HUES48 (cell line): ENCODE measurements at regions not wholly inside any gene's neighbourhood (a gene's known extent, or its start where the extent isn't known, plus 50 kb on each side); places are given as distances from the start of the nearest gene placed in this dataset.

Source experiments
- H3K27ac ChIP-seq: one replicate; pipeline ENCODE4 v1.7.0; 2013; ENCODE audit warnings: low read depth, low read length, inconsistent platforms
- H3K27me3 ChIP-seq: 2 replicates; pipeline ENCODE4 v1.6.1; 2013; ENCODE audit warnings: mild to moderate bottlenecking, low read length; ENCODE audit not compliant: control insufficient read depth, insufficient read depth
- H3K36me3 ChIP-seq: 2 replicates; pipeline ENCODE4 v1.6.1; 2013; ENCODE audit warnings: low read length; ENCODE audit not compliant: control insufficient read depth, insufficient read depth
- H3K4me1 ChIP-seq: 2 replicates; pipeline ENCODE4 v1.6.1; 2013; ENCODE audit warnings: mild to moderate bottlenecking, low read length; ENCODE audit not compliant: control insufficient read depth, insufficient read depth
- H3K4me3 ChIP-seq: 2 replicates; pipeline ENCODE4 v1.5.1; 2013; ENCODE audit warnings: mild to moderate bottlenecking, low read depth, low read length
- H3K9ac ChIP-seq: 2 replicates; pipeline ENCODE4 v1.6.1; 2013; ENCODE audit warnings: mild to moderate bottlenecking, low read depth, low read length, moderate library complexity
- H3K9me3 ChIP-seq: 2 replicates; pipeline ENCODE4 v1.6.1; 2013; ENCODE audit warnings: low read length; ENCODE audit not compliant: control insufficient read depth, insufficient read depth

DNA sequence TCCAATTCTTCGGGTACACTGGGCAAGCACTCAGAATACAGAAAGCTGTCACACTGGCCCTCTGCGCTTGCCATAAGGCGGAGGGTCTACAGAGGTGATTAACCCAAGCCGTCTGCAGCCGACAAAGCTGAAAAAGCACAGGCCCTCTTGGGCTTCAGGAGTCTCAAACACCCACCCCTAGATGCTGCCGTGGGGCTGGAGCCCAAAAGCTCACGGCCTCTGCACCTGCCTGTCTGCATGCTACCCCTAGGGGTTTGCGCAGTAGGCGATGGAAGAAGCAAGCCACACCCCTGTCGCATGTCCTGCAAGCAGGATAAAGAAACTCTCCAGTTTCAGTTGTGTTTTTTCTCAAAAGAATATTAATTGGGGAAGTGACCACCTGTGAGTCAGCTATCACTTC, 118.8 kb upstream of the PLEKHA5 start:
- Histone ChIP-seq H3K4me3 (no peak overlapping the region), H3K27ac (no peak overlapping the region), H3K9ac (no peak overlapping the region), H3K4me1 (peaks cover 41% of the 10 kb centered on the region), H3K36me3 (no peaks in the 10 kb centered on the region), H3K9me3 (no peaks in the 10 kb centered on the region), H3K27me3 (no peaks in the 10 kb centered on the region)

DNA sequence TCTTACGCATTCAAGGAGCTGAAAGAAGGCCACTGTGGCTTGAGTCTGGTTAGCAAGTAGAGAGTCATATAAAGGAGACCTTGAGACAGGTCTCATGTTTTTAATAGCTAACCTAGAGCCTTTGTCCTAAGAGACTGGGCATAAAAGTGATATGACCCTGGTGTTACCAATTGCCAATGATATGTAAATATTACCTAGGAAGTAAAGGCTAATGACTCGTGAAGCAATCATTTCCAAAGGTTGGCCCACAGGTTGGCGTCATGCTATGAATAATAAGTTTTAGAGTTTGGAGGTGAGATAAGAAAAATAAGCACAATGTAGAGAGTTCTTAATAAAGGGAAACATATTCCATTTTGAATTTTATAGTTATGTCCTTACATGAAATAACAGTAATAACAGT, 116.6 kb upstream of the PLEKHA5 start:
- peaks cover 21% of the 10 kb centered on the region; the same call in 1 of the 2 replicates for H3K4me1 ChIP-seq
- H3K9ac ChIP-seq = no peak overlapping the region
- no peaks in the 10 kb centered on the region for H3K36me3 ChIP-seq
- no peaks in the 10 kb centered on the region for H3K27me3 ChIP-seq
- H3K27ac ChIP-seq = no peak overlapping the region
- H3K9me3 ChIP-seq = no peaks in the 10 kb centered on the region
- H3K4me3 ChIP-seq = no peak overlapping the region

DNA sequence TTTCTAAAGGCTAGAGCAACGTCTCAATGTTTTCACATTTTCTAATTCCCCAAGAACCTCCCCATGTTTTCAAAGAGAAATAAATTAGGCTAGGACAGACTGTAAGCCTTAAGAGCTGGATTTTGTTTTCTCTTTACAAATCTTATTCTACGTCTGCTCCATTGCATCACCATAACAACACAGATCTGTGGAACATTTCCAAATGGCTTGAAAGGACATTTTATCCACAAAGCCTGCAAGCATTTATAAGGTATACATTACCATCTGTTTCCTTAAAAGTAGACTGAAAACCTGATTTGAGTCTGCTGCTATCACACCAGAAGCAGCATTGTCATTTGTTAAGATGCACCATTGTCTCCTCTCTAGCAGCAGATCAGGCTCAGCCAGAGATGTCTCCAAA, 115.3 kb upstream of the PLEKHA5 start:
- Histone ChIP-seq H3K4me1 (peaks cover 29% of the 10 kb centered on the region), H3K36me3 (no peaks in the 10 kb centered on the region), H3K9me3 (no peaks in the 10 kb centered on the region), H3K27me3 (no peaks in the 10 kb centered on the region), H3K4me3 (no peak overlapping the region), H3K9ac (no peak overlapping the region), H3K27ac (no peak overlapping the region)

GRCh38 chr12:19015285-19015684, 114.2 kb upstream of the PLEKHA5 start:
- peaks cover 23% of the 10 kb centered on the region for H3K4me1 ChIP-seq
- no peak overlapping the region for H3K4me3 ChIP-seq
- no peaks in the 10 kb centered on the region for H3K27me3 ChIP-seq
- H3K27ac ChIP-seq = no peak overlapping the region
- no peaks in the 10 kb centered on the region for H3K9me3 ChIP-seq
- no peak overlapping the region for H3K9ac ChIP-seq
- H3K36me3 ChIP-seq = no peaks in the 10 kb centered on the region

- H3K36me3 ChIP-seq = no peaks in the 10 kb centered on the region
- H3K9me3 ChIP-seq = no peaks in the 10 kb centered on the region
- no peak overlapping the region for H3K9ac ChIP-seq
- H3K27ac ChIP-seq = no peak overlapping the region
- H3K27me3 ChIP-seq = no peaks in the 10 kb centered on the region
- no peak overlapping the region for H3K4me3 ChIP-seq
- H3K4me1 ChIP-seq = peaks cover 16% of the 10 kb centered on the region
These were observed 111.1 kb upstream of the PLEKHA5 start for GRCh38 chr12:19018302-19018970.

DNA sequence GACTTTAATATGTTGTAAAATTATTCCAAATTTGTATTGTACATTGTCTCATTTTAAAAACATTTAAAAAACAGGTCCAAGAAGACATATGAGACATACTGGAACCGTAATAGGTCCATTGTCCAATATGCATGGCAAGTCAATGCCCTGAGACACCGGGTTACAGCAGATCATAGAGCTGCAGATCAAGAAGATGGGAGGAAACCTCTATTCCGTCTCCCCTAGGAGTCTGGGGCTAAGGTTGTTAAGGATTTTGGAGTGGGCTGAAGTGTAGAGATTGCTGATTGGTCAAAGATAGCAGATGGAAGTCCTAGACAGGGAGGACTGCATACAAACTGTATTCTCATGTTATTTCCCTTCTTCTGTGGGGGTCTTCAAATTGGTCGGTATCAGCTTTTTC, 108.3 kb upstream of the PLEKHA5 start:
- no peak overlapping the region for H3K4me3 ChIP-seq
- no peak overlapping the region for H3K9ac ChIP-seq
- H3K27me3 ChIP-seq = no peaks in the 10 kb centered on the region
- no peaks in the 10 kb centered on the region for H3K36me3 ChIP-seq
- H3K9me3 ChIP-seq = no peaks in the 10 kb centered on the region
- H3K27ac ChIP-seq = no peak overlapping the region
- H3K4me1 ChIP-seq = peaks cover 20% of the 10 kb centered on the region

- Histone ChIP-seq H3K9ac (no peak overlapping the region), H3K36me3 (no peaks in the 10 kb centered on the region), H3K9me3 (no peaks in the 10 kb centered on the region), H3K27ac (no peak overlapping the region), H3K4me3 (no peak overlapping the region), H3K4me1 (peaks cover 24% of the 10 kb centered on the region), H3K27me3 (no peaks in the 10 kb centered on the region)
These were observed 107.9 kb upstream of the PLEKHA5 start for GRCh38 chr12:19021646-19022045.

- Histone ChIP-seq H3K9ac (no peak overlapping the region), H3K27me3 (no peaks in the 10 kb centered on the region), H3K27ac (peak overlapping the region; percentile 74), H3K9me3 (no peaks in the 10 kb centered on the region), H3K4me1 (peaks cover 21% of the 10 kb centered on the region), H3K4me3 (no peak overlapping the region), H3K36me3 (no peaks in the 10 kb centered on the region)
These were observed 104.0 kb upstream of the PLEKHA5 start for GRCh38 chr12:19025582-19025981.

- H3K27me3 ChIP-seq = no peaks in the 10 kb centered on the region
- no peak overlapping the region for H3K4me3 ChIP-seq
- peak overlapping the region; percentile 74 for H3K27ac ChIP-seq
- H3K9ac ChIP-seq = no peak overlapping the region
- no peaks in the 10 kb centered on the region for H3K36me3 ChIP-seq
- no peaks in the 10 kb centered on the region for H3K9me3 ChIP-seq
- peaks cover 21% of the 10 kb centered on the region for H3K4me1 ChIP-seq
These were observed 103.5 kb upstream of the PLEKHA5 start for GRCh38 chr12:19026034-19026433.

- Histone ChIP-seq H3K9me3 (peaks cover 1% of the 10 kb centered on the region), H3K4me1 (peaks cover 21% of the 10 kb centered on the region), H3K27ac (peak overlapping the region; percentile 46), H3K9ac (no peak overlapping the region), H3K4me3 (no peak overlapping the region), H3K36me3 (no peaks in the 10 kb centered on the region), H3K27me3 (no peaks in the 10 kb centered on the region)
These were observed 102.7 kb upstream of the PLEKHA5 start for GRCh38 chr12:19026614-19027488.

DNA sequence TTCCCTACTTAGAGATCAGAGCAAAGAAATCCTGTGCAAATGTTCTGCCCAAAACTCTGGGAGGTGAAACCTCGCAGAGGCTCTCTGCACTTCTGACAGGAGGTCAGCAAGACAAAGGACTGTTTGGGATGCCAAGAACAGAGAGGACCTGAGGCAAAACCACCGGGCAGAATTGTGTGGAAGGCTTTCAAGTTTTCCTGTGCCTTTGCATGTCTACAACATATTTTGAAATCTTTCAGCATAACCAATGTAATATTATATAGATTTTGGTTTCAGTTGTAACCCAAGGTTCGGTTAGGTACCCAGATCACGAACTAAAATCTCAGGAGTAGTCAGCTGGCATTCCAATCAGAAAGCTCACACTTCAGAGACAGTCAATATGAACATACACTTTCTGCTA, 99.4 kb upstream of the PLEKHA5 start:
- no peak overlapping the region for H3K27ac ChIP-seq
- no peak overlapping the region for H3K9ac ChIP-seq
- H3K36me3 ChIP-seq = no peaks in the 10 kb centered on the region
- no peak overlapping the region for H3K4me3 ChIP-seq
- H3K9me3 ChIP-seq = peaks cover 19% of the 10 kb centered on the region
- H3K4me1 ChIP-seq = peaks cover 21% of the 10 kb centered on the region
- H3K27me3 ChIP-seq = no peaks in the 10 kb centered on the region
